ENCODE measurements at regions not wholly inside any gene's neighbourhood (a gene's known extent, or its start where the extent isn't known, plus 50 kb on each side); places are given as distances from the start of the nearest gene placed in this dataset.

DNA sequence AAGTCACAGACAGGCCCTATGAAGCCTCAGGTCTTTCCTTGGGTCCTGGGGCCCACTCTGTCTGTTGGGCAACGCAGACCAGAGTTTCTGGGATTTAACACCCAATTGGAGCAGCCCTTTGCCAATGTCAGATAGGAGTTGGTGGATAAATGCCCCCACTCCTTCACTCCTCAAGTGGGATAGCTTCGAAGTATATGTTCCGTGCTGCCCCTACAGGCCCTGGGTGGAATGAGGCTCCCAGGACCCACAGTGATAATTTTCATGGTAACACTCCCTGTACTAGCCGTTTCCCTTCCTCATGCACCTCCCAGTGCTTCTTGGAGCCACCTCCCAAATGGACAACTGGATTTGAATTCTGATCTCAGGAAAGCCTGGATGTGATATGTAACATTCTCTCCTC is 145.4 kb downstream of the FOXA2 start:
- DNase-seq, result no peak
- Histone ChIP-seq H3K36me3 (no peaks in the 10 kb centered on the region), H3K9me3 (no peaks in the 10 kb centered on the region), H3K27ac (no peak overlapping the region), H3K4me1 (no peaks in the 10 kb centered on the region), H3K27me3 (no peaks in the 10 kb centered on the region), H3K4me3 (no peak overlapping the region)
- TF ChIP-seq, protein P1, sequence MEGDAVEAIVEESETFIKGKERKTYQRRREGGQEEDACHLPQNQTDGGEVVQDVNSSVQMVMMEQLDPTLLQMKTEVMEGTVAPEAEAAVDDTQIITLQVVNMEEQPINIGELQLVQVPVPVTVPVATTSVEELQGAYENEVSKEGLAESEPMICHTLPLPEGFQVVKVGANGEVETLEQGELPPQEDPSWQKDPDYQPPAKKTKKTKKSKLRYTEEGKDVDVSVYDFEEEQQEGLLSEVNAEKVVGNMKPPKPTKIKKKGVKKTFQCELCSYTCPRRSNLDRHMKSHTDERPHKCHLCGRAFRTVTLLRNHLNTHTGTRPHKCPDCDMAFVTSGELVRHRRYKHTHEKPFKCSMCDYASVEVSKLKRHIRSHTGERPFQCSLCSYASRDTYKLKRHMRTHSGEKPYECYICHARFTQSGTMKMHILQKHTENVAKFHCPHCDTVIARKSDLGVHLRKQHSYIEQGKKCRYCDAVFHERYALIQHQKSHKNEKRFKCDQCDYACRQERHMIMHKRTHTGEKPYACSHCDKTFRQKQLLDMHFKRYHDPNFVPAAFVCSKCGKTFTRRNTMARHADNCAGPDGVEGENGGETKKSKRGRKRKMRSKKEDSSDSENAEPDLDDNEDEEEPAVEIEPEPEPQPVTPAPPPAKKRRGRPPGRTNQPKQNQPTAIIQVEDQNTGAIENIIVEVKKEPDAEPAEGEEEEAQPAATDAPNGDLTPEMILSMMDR (IDR thresholded peaks at IDR 0.05), result no peak
- intact Hi-C loops (cut with DNase I; ENCODE audit: low total_unique reads), result no loop called here

DNA sequence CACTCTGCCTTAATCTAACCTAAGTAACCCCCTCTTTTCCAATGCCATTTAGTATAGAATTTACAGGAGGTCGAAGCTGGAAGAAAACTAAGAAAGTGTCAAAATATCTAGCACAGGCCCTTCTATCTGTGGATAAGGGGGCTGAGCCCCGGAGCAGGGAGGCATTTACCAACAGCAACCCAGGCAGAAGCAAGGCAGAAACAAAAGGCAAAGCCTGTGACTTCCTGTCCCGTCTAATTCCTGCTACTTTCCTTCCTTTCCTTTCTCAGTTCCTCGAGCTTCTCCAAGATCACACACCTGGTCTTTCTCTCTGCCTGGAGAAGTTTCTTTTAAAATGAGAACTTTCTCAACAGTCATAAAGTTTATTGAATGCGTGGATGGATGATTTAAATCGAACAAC is 146.0 kb downstream of the FOXA2 start:
- Histone ChIP-seq H3K4me1 (no peaks in the 10 kb centered on the region), H3K4me3 (no peak overlapping the region), H3K27ac (no peak overlapping the region), H3K9me3 (no peaks in the 10 kb centered on the region), H3K27me3 (no peaks in the 10 kb centered on the region), H3K36me3 (no peaks in the 10 kb centered on the region)
- TF ChIP-seq, protein P1 (IDR thresholded peaks at IDR 0.05), result no peak
- intact Hi-C loops (cut with DNase I; ENCODE audit: low total_unique reads), result no loop called here
- no peak for DNase-seq

DNA sequence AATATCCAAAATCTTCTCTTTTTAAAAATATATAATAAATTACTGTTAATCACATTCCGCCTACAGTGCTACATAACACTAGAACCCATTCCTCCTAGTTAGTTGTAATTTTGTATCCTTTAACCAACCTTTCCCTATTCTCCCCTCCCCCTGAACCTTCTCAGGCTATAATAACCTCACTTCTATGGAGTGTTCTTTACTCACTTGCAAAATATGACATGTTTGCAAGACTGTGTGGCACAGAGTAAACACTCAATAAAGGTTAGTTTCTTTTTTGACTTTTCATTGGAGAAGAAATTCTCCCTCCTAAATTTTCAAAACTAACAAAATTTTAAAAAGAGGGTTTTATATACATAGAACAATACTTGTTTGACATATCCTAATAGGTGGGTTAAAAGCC is 147.0 kb downstream of the FOXA2 start:
- H3K27me3 ChIP-seq, result no peaks in the 10 kb centered on the region
- H3K36me3 ChIP-seq, result no peaks in the 10 kb centered on the region
- H3K27ac ChIP-seq, result no peak overlapping the region
- DNase-seq, result no peak
- intact Hi-C loops (cut with DNase I; ENCODE audit: low total_unique reads), result no loop called here
- H3K9me3 ChIP-seq, result no peaks in the 10 kb centered on the region
- H3K4me1 ChIP-seq, result no peaks in the 10 kb centered on the region
- no peak overlapping the region for H3K4me3 ChIP-seq
- TF ChIP-seq, protein P1 (IDR thresholded peaks at IDR 0.05), result no peak

DNA sequence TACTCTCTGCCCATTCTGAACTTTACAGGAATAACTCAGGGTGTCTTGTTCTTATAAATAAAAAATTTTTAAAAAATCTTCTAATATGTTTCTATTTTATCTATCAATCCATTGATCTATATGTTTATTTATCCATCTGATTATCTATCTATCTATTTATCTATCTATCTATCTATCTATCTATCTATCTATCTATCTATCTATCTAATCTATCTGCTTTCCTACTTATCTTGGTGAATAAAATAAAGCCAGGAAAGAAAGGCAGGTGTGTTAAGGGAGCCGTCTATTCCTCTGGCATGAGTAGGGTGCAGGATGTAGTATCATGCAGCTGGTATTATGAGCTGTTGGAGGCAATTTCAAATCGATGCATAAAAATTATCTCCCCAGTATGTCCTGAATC is 153.0 kb downstream of the FOXA2 start:
- no peak for DNase-seq
- Histone ChIP-seq H3K27ac (no peak overlapping the region), H3K4me1 (no peaks in the 10 kb centered on the region), H3K36me3 (no peaks in the 10 kb centered on the region), H3K27me3 (peaks cover 0 to 11% of the 10 kb centered on the region in 2 donors), H3K9me3 (no peaks in the 10 kb centered on the region), H3K4me3 (no peak overlapping the region)
- TF ChIP-seq, protein P1 (IDR thresholded peaks at IDR 0.05), result no peak
- intact Hi-C loops (cut with DNase I; ENCODE audit: low total_unique reads), result no loop called here

DNA sequence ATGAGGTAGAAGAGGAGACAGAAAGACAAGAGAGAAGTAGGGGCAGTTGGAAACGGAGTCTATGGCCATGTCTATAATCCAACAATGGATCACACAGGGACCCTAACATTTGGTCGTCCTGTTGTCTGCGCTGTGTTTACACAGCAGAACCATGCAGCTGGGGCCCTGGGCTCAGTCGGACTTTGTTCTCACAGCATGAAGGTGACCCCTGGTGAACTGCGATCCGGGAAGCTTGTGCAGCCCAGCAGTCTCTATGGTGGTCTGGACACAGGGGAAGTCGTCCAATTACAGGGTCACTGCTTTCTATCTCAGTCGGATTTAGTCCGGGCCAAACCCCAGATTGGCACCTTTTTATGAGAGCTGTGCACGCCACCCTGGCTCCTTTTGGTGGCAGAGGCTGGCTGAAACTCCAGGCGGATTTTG is 153.6 kb downstream of the FOXA2 start:
- intact Hi-C loops (cut with DNase I; ENCODE audit: low total_unique reads), result no loop called here
- no peaks in the 10 kb centered on the region for H3K36me3 ChIP-seq

More for the DNA sequence above, 153.6 kb downstream of the FOXA2 start:
- Histone ChIP-seq H3K4me1 (no peaks in the 10 kb centered on the region), H3K27me3 (peaks cover 0 to 11% of the 10 kb centered on the region in 2 donors), H3K27ac (no peak overlapping the region), H3K4me3 (no peak overlapping the region), H3K9me3 (no peaks in the 10 kb centered on the region)
- DNase-seq, result no peak
- TF ChIP-seq, protein P1 (IDR thresholded peaks at IDR 0.05), result no peak
